Dedifferentiated amniotic fluid mesenchymal stem cell (primary cell): ENCODE measurements at regions not wholly inside any gene's neighbourhood (a gene's known extent, or its start where the extent isn't known, plus 50 kb on each side); places are given as distances from the start of the nearest gene placed in this dataset.

Experiments
- DNase-seq: peaks from one replicate; pipeline ENCODE4 v3.0.0-alpha.2; 2016; ENCODE audit errors: extremely low spot score

- DNase-seq = no peak
Observed at GRCh38 chr2:75808793-75809535, 98.2 kb upstream of the GCFC2 start.

GRCh38 chr2:75807992-75808391 lies 97.3 kb upstream of the GCFC2 start:
- no peak for DNase-seq

GRCh38 chr2:75801234-75801982 lies 90.7 kb upstream of the GCFC2 start:
- DNase-seq = no peak

GRCh38 chr2:75800456-75800855 lies 89.7 kb upstream of the GCFC2 start:
- no peak for DNase-seq

GRCh38 chr2:75799859-75800258 lies 89.1 kb upstream of the GCFC2 start:
- no peak for DNase-seq

GRCh38 chr2:75798569-75798968 lies 87.9 kb upstream of the GCFC2 start:
- no peak for DNase-seq

- no peak for DNase-seq
Observed at GRCh38 chr2:75792996-75793395, 82.3 kb upstream of the GCFC2 start.

- no peak for DNase-seq
Observed at GRCh38 chr2:75792146-75792545, 81.4 kb upstream of the GCFC2 start.

GRCh38 chr2:75790814-75791467 lies 80.2 kb upstream of the GCFC2 start:
- DNase-seq = no peak

- DNase-seq = no peak
Observed at GRCh38 chr2:75790121-75790813, 79.6 kb upstream of the GCFC2 start.

- no peak for DNase-seq
Observed at GRCh38 chr2:75788902-75789301, 78.2 kb upstream of the GCFC2 start.

GRCh38 chr2:75788154-75788553 lies 77.4 kb upstream of the GCFC2 start:
- DNase-seq = no peak

GRCh38 chr2:75787532-75788132 lies 76.9 kb upstream of the GCFC2 start:
- peak; percentile 15 for DNase-seq

- DNase-seq = no peak
Observed at GRCh38 chr2:75775311-75775823, 64.7 kb upstream of the GCFC2 start.

- DNase-seq = no peak
Observed at GRCh38 chr2:75772908-75773630, 62.4 kb upstream of the GCFC2 start.

- DNase-seq = no peak
Observed at GRCh38 chr2:75765798-75766197, 55.1 kb upstream of the GCFC2 start.

- no peak for DNase-seq
Observed at GRCh38 chr2:75764611-75765010, 53.9 kb upstream of the GCFC2 start.
